HepG2 (cell line): ENCODE measurements at regions not wholly inside any gene's neighbourhood (a gene's known extent, or its start where the extent isn't known, plus 50 kb on each side); places are given as distances from the start of the nearest gene placed in this dataset.
A peak's percentile ranks its signal among the peaks of the same experiment; 100 is the strongest.

Experiments
- ATAC-seq: fragments of 200-7000 bp; cut with Tn5 transposase; 3 replicates; pipeline ENCODE4 v1.9.1; 2020; ENCODE audit warnings: mild to moderate bottlenecking, moderate library complexity
- BruUV-seq: library from RNA; stranded (reverse); fragments of 400-500 nt; replicated peaks from 2 replicates; lab custom pipeline; 2021; lab: Mats Ljungman, UMichigan
- CTCF ChIA-PET: fragments of 300-600 bp; formaldehyde crosslinking; extraction: SDS; loops from one replicate; lab custom pipeline; 2021; ENCODE audit warnings: low total read pairs, inconsistent platforms, low intra/inter-chr PET ratio; lab: Yijun Ruan, JAX
- POLR2A ChIA-PET: fragments of 350-600 bp; sonication (Branson Sonifier 250); formaldehyde crosslinking; loops from one replicate; lab custom pipeline; 2020; ENCODE audit warnings: antibody characterized with exemption, inconsistent platforms; lab: Yijun Ruan, JAX
- DNase-seq: peaks from one replicate; pipeline ENCODE4 v3.0.0-alpha.2; 2015; ENCODE audit warnings: low spot score
- FAIRE-seq: peaks from 3 replicates; lab custom pipeline; 2011; peaks lifted over from hg19 to GRCh38; lab: Jason Lieb, UNC
- H2AFZ ChIP-seq: one replicate; pipeline ENCODE4 v1.6.1; 2011; ENCODE audit warnings: low read length, inconsistent platforms
- H3K27ac ChIP-seq: fragments of 300-600 bp; 3 replicates; pipeline ENCODE4 v1.8.0; 2011; ENCODE audit warnings: mixed run types, mild to moderate bottlenecking, mixed read lengths, low read length, inconsistent platforms; ENCODE audit not compliant: insufficient read depth; ENCODE audit errors: extremely low read length
- H3K27me3 ChIP-seq, 2 experiments: fragments of 200-600 bp in 1 of 2; 2 replicates in 1 of 2; 3 replicates in 1 of 2; pipeline versions ENCODE4 v1.6.0 to v1.8.0; 2011; ENCODE audit warnings: low read length in 2 of 2, mild to moderate bottlenecking in 2 of 2, moderate library complexity in 2 of 2, inconsistent platforms in 1 of 2; ENCODE audit not compliant: insufficient read depth in 2 of 2, control insufficient read depth in 1 of 2
- H3K36me3 ChIP-seq, 2 experiments: fragments of 200-600 bp in 1 of 2; replicated peaks in 1 of 2; 2 replicates in 1 of 2; 3 replicates in 1 of 2; pipeline versions ENCODE4 v1.5.1 to v1.8.0; 2011; ENCODE audit warnings: low read length in 2 of 2, inconsistent platforms in 1 of 2; ENCODE audit not compliant: insufficient read depth in 2 of 2, control insufficient read depth in 1 of 2
- H3K4me1 ChIP-seq: 2 replicates; pipeline ENCODE4 v1.5.1; 2012; ENCODE audit warnings: low read length, inconsistent platforms; ENCODE audit not compliant: insufficient read depth
- H3K4me2 ChIP-seq: 2 replicates; pipeline ENCODE4 v1.6.0; 2011; ENCODE audit warnings: low read depth, low read length, inconsistent platforms
- H3K4me3 ChIP-seq, 3 experiments: fragments of 200-600 bp in 1 of 3; sonication (generic), shearing (Covaris generic) in 1 of 3; replicated peaks in 1 of 3; 2 replicates each; pipeline ENCODE4 v1.5.1; 2011 to 2016; ENCODE audit warnings: low read length in 3 of 3, inconsistent platforms in 2 of 3, low read depth in 2 of 3, mild to moderate bottlenecking in 2 of 3, control low read depth in 1 of 3, mixed read lengths in 1 of 3; ENCODE audit not compliant: insufficient read depth in 1 of 3
- H3K79me2 ChIP-seq: one replicate; pipeline ENCODE4 v1.6.1; 2011; ENCODE audit warnings: low read length, inconsistent platforms; ENCODE audit not compliant: insufficient read depth
- H3K9ac ChIP-seq: 2 replicates; pipeline ENCODE4 v1.6.0; 2011; ENCODE audit warnings: mild to moderate bottlenecking, low read depth, low read length, inconsistent platforms; ENCODE audit not compliant: insufficient read depth
- H3K9me3 ChIP-seq: 2 replicates; pipeline ENCODE4 v1.5.1; 2012; ENCODE audit warnings: mild to moderate bottlenecking, low read length
- H4K20me1 ChIP-seq: 2 replicates; pipeline ENCODE4 v1.6.0; 2011; ENCODE audit warnings: inconsistent platforms, mild to moderate bottlenecking, low read length, moderate library complexity; ENCODE audit not compliant: insufficient read depth
- ARHGAP35 ChIP-seq: sonication (generic); formaldehyde crosslinking; IDR thresholded peaks from 2 replicates; pipeline ENCODE4 v1.9.0; 2022; ENCODE audit warnings: mild to moderate bottlenecking, inconsistent platforms, moderate library complexity, missing genetic modification reagents, borderline replicate concordance
- ATF7 ChIP-seq, 2 experiments: fragments of 450-650 bp in 1 of 2; sonication (generic) in 1 of 2; formaldehyde crosslinking in 1 of 2; IDR thresholded peaks; 2 replicates each; pipeline versions ENCODE4 v1.4.0 to v1.6.1; 2016 to 2020; ENCODE audit warnings: antibody characterized with exemption in 1 of 2, mild to moderate bottlenecking in 1 of 2, missing genetic modification reagents in 1 of 2
- CREB1 ChIP-seq, 2 experiments: fragments of 450-650 bp in 1 of 2; IDR thresholded peaks; 2 replicates each; pipeline ENCODE4 v1.6.1; 2016 to 2017; ENCODE audit warnings: control low read depth in 1 of 2, mild to moderate bottlenecking in 1 of 2, missing compliant biosample characterization in 1 of 2, missing genetic modification characterization in 1 of 2
- FIP1L1 ChIP-seq: fragments of 200-400 bp; formaldehyde crosslinking; IDR thresholded peaks from 2 replicates; pipeline ENCODE4 v1.6.1; 2018; ENCODE audit warnings: low read depth, mild to moderate bottlenecking, low read length, moderate library complexity, borderline replicate concordance; ENCODE audit not compliant: insufficient read depth
- ZNF747 ChIP-seq: sonication (generic); formaldehyde crosslinking; IDR thresholded peaks from 2 replicates; pipeline ENCODE4 v1.8.1; 2023; ENCODE audit warnings: missing genetic modification reagents, mild to moderate bottlenecking, borderline replicate concordance
- WGBS: methylation state at CpG from one replicate; pipeline ENCODE4 v1.1.6; 2017; ENCODE audit warnings: low lambda C conversion rate; 5-methylcytosine and 5-hydroxymethylcytosine counted together
- in situ Hi-C: cut with HindIII; loops from 2 replicates; pipeline ENCODE4 v1.10.0; 2017; ENCODE audit warnings: low pct_unique_long_range_greater_than_20kb; ENCODE audit not compliant: extremely low pct_ligation_motif_present
- intact Hi-C: fragments of 100-400 bp; cut with micrococcal nuclease; formaldehyde crosslinking; loops from one replicate; pipeline ENCODE4 v1.10.0; 2022; ENCODE audit not compliant: unreplicated experiment
- TF ChIP-seq, protein P1 (sequence below): sonication (generic); formaldehyde crosslinking; IDR thresholded peaks from 2 replicates; pipeline ENCODE4 v1.9.0; 2021; ENCODE audit warnings: missing genetic modification reagents, mild to moderate bottlenecking, borderline replicate concordance

DNA sequence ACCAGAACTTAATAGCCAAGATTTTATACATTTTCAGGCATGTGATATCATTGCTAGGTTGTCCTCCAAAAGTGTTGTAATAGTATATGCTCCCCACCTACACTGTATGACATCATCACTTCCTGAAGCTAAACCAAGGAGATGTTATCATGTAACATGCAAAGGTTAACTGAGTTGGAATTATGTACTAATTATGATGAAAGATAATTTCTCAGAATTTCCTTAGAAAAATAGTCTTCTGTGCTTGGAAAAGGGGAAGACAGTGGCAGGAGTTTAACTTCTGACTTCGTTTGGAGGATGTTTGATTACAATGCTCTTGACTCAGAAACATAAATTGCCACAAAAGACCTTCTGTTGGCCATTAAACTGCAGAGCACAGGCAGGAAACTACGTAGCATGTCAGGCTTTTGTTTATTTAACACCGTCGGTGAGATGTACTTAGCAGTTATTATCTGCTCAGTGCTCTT, 83.6 kb upstream of the GUCY1A1 start:
- ChIA-PET CTCF (no interaction called here), POLR2A (no interaction called here)
- ATAC-seq (no peak), DNase-seq (no peak), FAIRE-seq (no peak)
- TF ChIP-seq ARHGAP35 (CRISPR knock-in tag), result no peak
- peak; percentile 88 for TF ChIP-seq ATF7 (IDR thresholded peaks at IDR 0.05)
- TF ChIP-seq ATF7 (CRISPR knock-in tag; IDR thresholded peaks at IDR 0.05), result no peak
- no peak for TF ChIP-seq ZNF747
- TF ChIP-seq, protein P1, sequence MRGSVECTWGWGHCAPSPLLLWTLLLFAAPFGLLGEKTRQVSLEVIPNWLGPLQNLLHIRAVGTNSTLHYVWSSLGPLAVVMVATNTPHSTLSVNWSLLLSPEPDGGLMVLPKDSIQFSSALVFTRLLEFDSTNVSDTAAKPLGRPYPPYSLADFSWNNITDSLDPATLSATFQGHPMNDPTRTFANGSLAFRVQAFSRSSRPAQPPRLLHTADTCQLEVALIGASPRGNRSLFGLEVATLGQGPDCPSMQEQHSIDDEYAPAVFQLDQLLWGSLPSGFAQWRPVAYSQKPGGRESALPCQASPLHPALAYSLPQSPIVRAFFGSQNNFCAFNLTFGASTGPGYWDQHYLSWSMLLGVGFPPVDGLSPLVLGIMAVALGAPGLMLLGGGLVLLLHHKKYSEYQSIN (CRISPR knock-in tag), result no peak
- peak; percentile 52; the same call in 1 of the 2 replicates for TF ChIP-seq CREB1 (IDR thresholded peaks at IDR 0.05)
- no peak for TF ChIP-seq CREB1 (CRISPR knock-in tag; IDR thresholded peaks at IDR 0.05)
- H3K4me3 ChIP-seq, result no peak overlapping the region
- H3K9me3 ChIP-seq, result no peaks in the 10 kb centered on the region
- H3K27ac ChIP-seq, result no peak overlapping the region
- no peak overlapping the region for H3K9ac ChIP-seq
- H2AFZ ChIP-seq, result peak overlapping the region; percentile 29
- BruUV-seq, result no TSS peak
- WGBS, result 6% methylated on average over 4 of the region's 4 CpGs
- in situ Hi-C loops (no loop called here), intact Hi-C loops (no loop called here)
- H3K79me2 ChIP-seq, result no peaks in the 10 kb centered on the region
- H3K27me3 ChIP-seq, result no peaks in the 10 kb centered on the region
- H3K36me3 ChIP-seq, result no peaks in the 10 kb centered on the region
- H3K4me2 ChIP-seq, result no peak overlapping the region
- H3K4me1 ChIP-seq, result no peaks in the 10 kb centered on the region
- H4K20me1 ChIP-seq, result no peaks in the 10 kb centered on the region

- H3K9me3 ChIP-seq, result no peaks in the 10 kb centered on the region
- no TSS peak for BruUV-seq
- no peak overlapping the region for H3K4me3 ChIP-seq
- H3K4me2 ChIP-seq, result no peak overlapping the region
- H3K79me2 ChIP-seq, result no peaks in the 10 kb centered on the region
- DNase-seq (no peak), ATAC-seq (no peak)
- in situ Hi-C loops, result no loop called here
- H3K27me3 ChIP-seq, result no peaks in the 10 kb centered on the region
- POLR2A ChIA-PET, result no interaction called here
- H3K36me3 ChIP-seq, result no peaks in the 10 kb centered on the region
- H3K27ac ChIP-seq, result no peak overlapping the region
- CTCF ChIA-PET, result no interaction called here
- TF ChIP-seq FIP1L1, result no peak
- TF ChIP-seq, all 625 proteins: peak for 0
- Histone ChIP-seq H4K20me1 (no peaks in the 10 kb centered on the region), H2AFZ (no peak overlapping the region), H3K4me1 (no peaks in the 10 kb centered on the region), H3K9ac (no peak overlapping the region)
- 0% methylated on average over 1 of the region's 1 CpG for WGBS
- no peak for FAIRE-seq
- intact Hi-C loops, result no loop called here
These were observed 84.6 kb upstream of the GUCY1A1 start for GRCh38 chr4:155582041-155582440.
